HG03045 (cell line): ENCODE measurements at regions not wholly inside any gene's neighbourhood (a gene's known extent, or its start where the extent isn't known, plus 50 kb on each side); places are given as distances from the start of the nearest gene placed in this dataset.
"Not testable (repeated sequence)": the region's sequence is repeated elsewhere in the genome, so short reads cannot be mapped to it uniquely, and the experiment has no call there.

Experiments
- ATAC-seq: cut with Tn5 transposase; IDR thresholded peaks from one replicate; pipeline ENCODE4 v1.9.1; 2021; ENCODE audit warnings: mild to moderate bottlenecking, moderate library complexity; ENCODE audit not compliant: unreplicated experiment

- ATAC-seq = no peak
Observed at GRCh38 chr7:17436126-17436525, 137.7 kb downstream of the AHR start.

GRCh38 chr7:17437586-17437985 lies 139.1 kb downstream of the AHR start:
- no peak for ATAC-seq

- not testable (repeated sequence) for ATAC-seq
Observed at GRCh38 chr7:17440025-17440784, 141.8 kb downstream of the AHR start.

- ATAC-seq = no peak
Observed at GRCh38 chr7:17440831-17441230, 142.4 kb downstream of the AHR start.

- ATAC-seq = no peak
Observed at GRCh38 chr7:17441557-17441956, 143.1 kb downstream of the AHR start.

GRCh38 chr7:17444151-17444550 lies 145.7 kb downstream of the AHR start:
- ATAC-seq = no peak

GRCh38 chr7:17444673-17445072 lies 146.2 kb downstream of the AHR start:
- ATAC-seq = no peak

- ATAC-seq = no peak
Observed at GRCh38 chr7:17446340-17446739, 147.9 kb downstream of the AHR start.

- no peak for ATAC-seq
Observed at GRCh38 chr7:17447728-17448478, 149.5 kb downstream of the AHR start.

GRCh38 chr7:17448479-17449423 lies 150.3 kb downstream of the AHR start:
- no peak for ATAC-seq

GRCh38 chr7:17456541-17456940 lies 158.1 kb downstream of the AHR start:
- ATAC-seq = no peak

- no peak for ATAC-seq
Observed at GRCh38 chr7:17460001-17460400, 161.5 kb downstream of the AHR start.

GRCh38 chr7:17460665-17461064 lies 162.2 kb downstream of the AHR start:
- no peak for ATAC-seq

GRCh38 chr7:17462131-17462631 lies 163.7 kb downstream of the AHR start:
- no peak for ATAC-seq

- no peak for ATAC-seq
Observed at GRCh38 chr7:17463511-17464085, 165.1 kb downstream of the AHR start.

GRCh38 chr7:17466216-17466615 lies 167.8 kb downstream of the AHR start:
- no peak for ATAC-seq

- ATAC-seq = no peak
Observed at GRCh38 chr7:17467386-17467945, 169.0 kb downstream of the AHR start.

GRCh38 chr7:17471325-17471724 lies 172.9 kb downstream of the AHR start:
- ATAC-seq = no peak

- no peak for ATAC-seq
Observed at GRCh38 chr7:17472518-17472917, 174.1 kb downstream of the AHR start.

GRCh38 chr7:17472939-17473338 lies 174.5 kb downstream of the AHR start:
- ATAC-seq = no peak
